ENCODE measurements at regions not wholly inside any gene's neighbourhood (a gene's known extent, or its start where the extent isn't known, plus 50 kb on each side); places are given as distances from the start of the nearest gene placed in this dataset.
"Not testable (repeated sequence)": the region's sequence is repeated elsewhere in the genome, so short reads cannot be mapped to it uniquely, and the experiment has no call there.

- no peak overlapping the region for H3K27ac Mint-ChIP-seq
- POLR2A ChIA-PET = no interaction called here
- H3K9me3 Mint-ChIP-seq = peaks cover 4 to 24% (median 19%) of the 10 kb centered on the region in 9 donors
- DNase-seq (no peak), ATAC-seq (no peak)
- H3K27me3 Mint-ChIP-seq = no peaks in the 10 kb centered on the region
- no peaks in the 10 kb centered on the region for H3K4me1 Mint-ChIP-seq
- H3K36me3 Mint-ChIP-seq = peaks cover 0 to 8% (median 0%) of the 10 kb centered on the region in 3 donors
- no peak overlapping the region for H3K4me3 Mint-ChIP-seq
Observed at GRCh38 chr1:73333847-73334503, 864.0 kb downstream of the LRRIQ3 start.

GRCh38 chr1:73331726-73332125 is 866.2 kb downstream of the LRRIQ3 start:
- POLR2A ChIA-PET = no interaction called here
- ATAC-seq (no peak), DNase-seq (no peak)
- Mint-ChIP-seq H3K27me3 (no peaks in the 10 kb centered on the region), H3K27ac (no peak overlapping the region), H3K4me1 (no peaks in the 10 kb centered on the region), H3K4me3 (no peak overlapping the region), H3K36me3 (peaks cover 0 to 8% (median 0%) of the 10 kb centered on the region in 3 donors), H3K9me3 (peaks cover 2 to 33% (median 22%) of the 10 kb centered on the region in 9 donors)

- POLR2A ChIA-PET = no interaction called here
Observed at GRCh38 chr1:73327998-73328397, 870.0 kb downstream of the LRRIQ3 start.

GRCh38 chr1:73327180-73327793 is 870.7 kb downstream of the LRRIQ3 start:
- Mint-ChIP-seq H3K4me3 (no peak overlapping the region), H3K36me3 (peaks cover 0 to 3% (median 0%) of the 10 kb centered on the region in 3 donors), H3K4me1 (no peaks in the 10 kb centered on the region), H3K9me3 (peaks cover 0 to 43% (median 24%) of the 10 kb centered on the region in 9 donors), H3K27ac (no peak overlapping the region), H3K27me3 (no peaks in the 10 kb centered on the region)
- POLR2A ChIA-PET = no interaction called here
- ATAC-seq (no peak), DNase-seq (no peak)

More at GRCh38 chr1:73327998-73328397, 870.0 kb downstream of the LRRIQ3 start:
- H3K4me3 Mint-ChIP-seq = no peak overlapping the region
- H3K4me1 Mint-ChIP-seq = no peaks in the 10 kb centered on the region
- peaks cover 2 to 48% (median 30%) of the 10 kb centered on the region in 9 donors for H3K9me3 Mint-ChIP-seq
- ATAC-seq (no peak), DNase-seq (no peak)
- H3K36me3 Mint-ChIP-seq = peaks cover 0 to 8% (median 0%) of the 10 kb centered on the region in 3 donors
- no peak overlapping the region for H3K27ac Mint-ChIP-seq
- H3K27me3 Mint-ChIP-seq = no peaks in the 10 kb centered on the region

- ATAC-seq = no peak
- Mint-ChIP-seq H3K27me3 (no peaks in the 10 kb centered on the region), H3K4me1 (no peaks in the 10 kb centered on the region), H3K4me3 (no peak overlapping the region), H3K9me3 (peaks cover 0 to 39% (median 18%) of the 10 kb centered on the region in 9 donors), H3K27ac (no peak overlapping the region), H3K36me3 (no peaks in the 10 kb centered on the region)
- DNase-seq = no peak
- POLR2A ChIA-PET = no interaction called here
Observed at GRCh38 chr1:73326663-73327062, 871.3 kb downstream of the LRRIQ3 start.

GRCh38 chr1:73310797-73311381 is 887.1 kb downstream of the LRRIQ3 start:
- Mint-ChIP-seq H3K27me3 (no peaks in the 10 kb centered on the region), H3K9me3 (peaks cover 0 to 12% (median 5%) of the 10 kb centered on the region in 9 donors), H3K27ac (no peak overlapping the region), H3K36me3 (no peaks in the 10 kb centered on the region), H3K4me1 (no peaks in the 10 kb centered on the region), H3K4me3 (no peak overlapping the region)
- POLR2A ChIA-PET = no interaction called here
- ATAC-seq = no peak
- no peak for DNase-seq

- POLR2A ChIA-PET = no interaction called here
- DNase-seq = no peak
- Mint-ChIP-seq H3K27ac (no peak overlapping the region), H3K36me3 (no peaks in the 10 kb centered on the region), H3K27me3 (no peaks in the 10 kb centered on the region), H3K4me1 (no peaks in the 10 kb centered on the region), H3K9me3 (peaks cover 0 to 9% (median 4%) of the 10 kb centered on the region in 9 donors), H3K4me3 (no peak overlapping the region)
- ATAC-seq = no peak
Observed at GRCh38 chr1:73306899-73307555, 890.9 kb downstream of the LRRIQ3 start.

- DNase-seq = no peak
- Mint-ChIP-seq H3K4me3 (no peak overlapping the region), H3K27me3 (no peaks in the 10 kb centered on the region), H3K9me3 (peaks cover 5 to 39% (median 16%) of the 10 kb centered on the region in 9 donors), H3K4me1 (no peaks in the 10 kb centered on the region), H3K36me3 (peaks cover 0 to 9% (median 0%) of the 10 kb centered on the region in 3 donors), H3K27ac (no peak overlapping the region)
- no peak for ATAC-seq
- POLR2A ChIA-PET = no interaction called here
Observed at GRCh38 chr1:73273886-73274285, 924.1 kb downstream of the LRRIQ3 start.

- H3K4me1 Mint-ChIP-seq, H3K27me3 Mint-ChIP-seq, DNase-seq, POLR2A ChIA-PET, H3K36me3 Mint-ChIP-seq, H3K27ac Mint-ChIP-seq, ATAC-seq, H3K4me3 Mint-ChIP-seq: not testable (repeated sequence)
- H3K9me3 Mint-ChIP-seq = peaks cover 12 to 50% (median 31%) of the 10 kb centered on the region in 9 donors
Observed at GRCh38 chr1:73245196-73245595, 952.8 kb downstream of the LRRIQ3 start.

GRCh38 chr1:73218995-73219546 is 936.7 kb upstream of the NEGR1 start:
- no peak for DNase-seq
- Mint-ChIP-seq H3K36me3 (peaks cover 0 to 5% (median 0%) of the 10 kb centered on the region in 3 donors), H3K9me3 (peaks cover under 1 to 32% (median 11%) of the 10 kb centered on the region in 9 donors), H3K27ac (no peak overlapping the region), H3K4me3 (no peak overlapping the region), H3K4me1 (no peaks in the 10 kb centered on the region), H3K27me3 (no peaks in the 10 kb centered on the region)
- ATAC-seq = no peak
- POLR2A ChIA-PET = no interaction called here

- Mint-ChIP-seq H3K4me1 (no peaks in the 10 kb centered on the region), H3K9me3 (peaks cover 0 to 52% (median 10%) of the 10 kb centered on the region in 9 donors), H3K27ac (no peak overlapping the region), H3K4me3 (no peak overlapping the region), H3K27me3 (no peaks in the 10 kb centered on the region), H3K36me3 (no peaks in the 10 kb centered on the region)
- ATAC-seq = no peak
- POLR2A ChIA-PET = no interaction called here
- DNase-seq = no peak
Observed at GRCh38 chr1:73205294-73205973, 923.1 kb upstream of the NEGR1 start.

GRCh38 chr1:73197972-73198371 is 915.6 kb upstream of the NEGR1 start:
- Mint-ChIP-seq H3K4me3 (no peak overlapping the region), H3K27me3 (no peaks in the 10 kb centered on the region), H3K36me3 (no peaks in the 10 kb centered on the region), H3K9me3 (peaks cover 0 to 14% (median 0%) of the 10 kb centered on the region in 9 donors), H3K27ac (no peak overlapping the region), H3K4me1 (no peaks in the 10 kb centered on the region)
- no peak for DNase-seq
- POLR2A ChIA-PET = no interaction called here
- no peak for ATAC-seq
